HEK293T (cell line): ENCODE measurements at regions not wholly inside any gene's neighbourhood (a gene's known extent, or its start where the extent isn't known, plus 50 kb on each side); places are given as distances from the start of the nearest gene placed in this dataset.

Experiments
- ARNT ChIP-seq: fragments of 450-650 bp; IDR thresholded peaks from 2 replicates; pipeline ENCODE4 v1.6.1; 2017; ENCODE audit warnings: mild to moderate bottlenecking
- BHLHE40 ChIP-seq: fragments of 450-650 bp; IDR thresholded peaks from 2 replicates; pipeline ENCODE4 v1.6.1; 2016; ENCODE audit warnings: mild to moderate bottlenecking, moderate library complexity, borderline replicate concordance
- ELF4 ChIP-seq: fragments of 450-650 bp; IDR thresholded peaks from 2 replicates; pipeline ENCODE4 v1.6.1; 2017; ENCODE audit warnings: antibody characterized with exemption
- FOXA1 ChIP-seq: fragments of 450-650 bp; IDR thresholded peaks from 2 replicates; pipeline ENCODE4 v1.6.1; 2016; ENCODE audit warnings: mild to moderate bottlenecking
- FOXK2 ChIP-seq: fragments of 450-650 bp; IDR thresholded peaks from 2 replicates; pipeline ENCODE4 v1.6.1; 2016; ENCODE audit warnings: mild to moderate bottlenecking
- LEF1 ChIP-seq: fragments of 450-650 bp; IDR thresholded peaks from 2 replicates; pipeline ENCODE4 v1.6.1; 2017; ENCODE audit warnings: mild to moderate bottlenecking, borderline replicate concordance
- NFRKB ChIP-seq: fragments of 450-650 bp; IDR thresholded peaks from 2 replicates; pipeline ENCODE4 v1.6.1; 2016; ENCODE audit warnings: mild to moderate bottlenecking, moderate library complexity
- SP1 ChIP-seq: fragments of 450-650 bp; IDR thresholded peaks from 2 replicates; pipeline ENCODE4 v1.6.1; 2017
- TARDBP ChIP-seq: fragments of 450-650 bp; IDR thresholded peaks from 2 replicates; pipeline ENCODE4 v1.6.1; 2016
- ZNF384 ChIP-seq: fragments of 450-650 bp; IDR thresholded peaks from 2 replicates; pipeline ENCODE4 v1.6.1; 2016

DNA sequence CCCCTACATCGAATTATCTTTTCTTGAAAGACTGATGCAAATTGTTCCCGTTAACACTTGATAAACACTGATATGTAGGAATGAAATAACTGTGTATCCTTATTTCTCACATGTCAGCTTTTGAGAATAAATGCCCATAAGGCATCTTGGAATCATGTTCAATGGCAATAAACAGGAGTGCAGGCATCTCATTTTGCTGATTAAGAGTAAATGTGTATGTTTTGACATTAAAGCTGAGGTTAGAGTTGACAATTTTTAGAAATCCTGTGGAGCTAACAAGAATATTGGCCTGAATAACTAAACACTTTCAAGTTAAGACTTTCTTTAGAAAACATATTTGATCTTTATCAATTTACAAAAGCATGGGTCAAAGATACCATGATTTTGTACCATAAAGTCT lies 646.2 kb upstream of the MIR17HG start:
- no peak for TF ChIP-seq ZNF384
- no peak for TF ChIP-seq ARNT
- no peak for TF ChIP-seq FOXK2
- no peak for TF ChIP-seq SP1
- TF ChIP-seq LEF1, result no peak
- no peak for TF ChIP-seq NFRKB
- no peak for TF ChIP-seq ELF4
- no peak for TF ChIP-seq FOXA1
- no peak for TF ChIP-seq BHLHE40
- TF ChIP-seq TARDBP, result no peak
